SU-DHL-6 (cell line): ENCODE measurements at regions not wholly inside any gene's neighbourhood (a gene's known extent, or its start where the extent isn't known, plus 50 kb on each side); places are given as distances from the start of the nearest gene placed in this dataset.
"Not testable (repeated sequence)": the region's sequence is repeated elsewhere in the genome, so short reads cannot be mapped to it uniquely, and the experiment has no call there.

Experiments used
- H2AFZ ChIP-seq: fragments of 200-600 bp; sonication (generic); 2 replicates; pipeline ENCODE4 v1.6.1; 2014; ENCODE audit warnings: low read depth, mild to moderate bottlenecking, moderate library complexity, mixed read lengths, antibody characterized with exemption, low read length; ENCODE audit not compliant: severe bottlenecking
- H3F3A ChIP-seq: fragments of 200-600 bp; shearing (Covaris generic); 2 replicates; pipeline ENCODE4 v1.6.0; 2016; ENCODE audit warnings: antibody characterized with exemption, mild to moderate bottlenecking; ENCODE audit not compliant: insufficient read depth
- H3K27ac ChIP-seq: fragments of 200-600 bp; sonication (generic); 2 replicates; pipeline ENCODE4 v1.5.1; 2016; ENCODE audit warnings: low read depth, mild to moderate bottlenecking, low read length, moderate library complexity, mixed read lengths
- H3K27me3 ChIP-seq: fragments of 200-600 bp; sonication (generic), shearing (Covaris generic); 2 replicates; pipeline ENCODE4 v1.6.0; 2014; ENCODE audit warnings: mild to moderate bottlenecking, low read length
- H3K36me3 ChIP-seq: fragments of 200-600 bp; sonication (generic); 2 replicates; pipeline ENCODE4 v1.6.1; 2014; ENCODE audit warnings: mild to moderate bottlenecking, low read length, mixed read lengths
- H3K4me2 ChIP-seq: fragments of 300-600, 200-600 bp; shearing (Covaris generic), sonication (generic); 2 replicates; pipeline ENCODE4 v1.6.0; 2014; ENCODE audit warnings: low read length, low read depth, mild to moderate bottlenecking; ENCODE audit not compliant: poor library complexity, severe bottlenecking
- H3K4me3 ChIP-seq: fragments of 200-600 bp; sonication (generic); 2 replicates; pipeline ENCODE4 v1.5.1; 2014; ENCODE audit warnings: antibody characterized with exemption, low read length, mild to moderate bottlenecking, mixed read lengths; ENCODE audit not compliant: insufficient read depth, poor library complexity, severe bottlenecking
- H3K79me2 ChIP-seq: fragments of 200-600 bp; sonication (generic); 2 replicates; pipeline ENCODE4 v1.6.1; 2014; ENCODE audit warnings: mild to moderate bottlenecking, low read length, moderate library complexity; ENCODE audit not compliant: insufficient read depth
- H3K9ac ChIP-seq: fragments of 200-600 bp; sonication (generic); 2 replicates; pipeline ENCODE4 v1.7.0; 2014; ENCODE audit warnings: mild to moderate bottlenecking, low read length
- H3K9me2 ChIP-seq: fragments of 200-600 bp; sonication (generic); replicated peaks from 2 replicates; pipeline ENCODE4 v1.6.1; 2014; ENCODE audit warnings: low read length; ENCODE audit not compliant: insufficient read depth
- H3K9me3 ChIP-seq: fragments of 200-600 bp; sonication (generic); 2 replicates; pipeline ENCODE4 v1.6.1; 2014; ENCODE audit warnings: low read length, mixed read lengths; ENCODE audit not compliant: insufficient read depth
- H4K20me1 ChIP-seq: fragments of 200-600 bp; sonication (generic); 2 replicates; pipeline ENCODE4 v1.6.1; 2014; ENCODE audit warnings: low read depth, mild to moderate bottlenecking, antibody characterized with exemption, low read length, moderate library complexity, mixed read lengths
- EZH2phosphoT487 ChIP-seq: fragments of 200-600 bp; sonication (generic), shearing (Covaris generic); conservative IDR thresholded peaks from 2 replicates; pipeline ENCODE4 v1.6.1; 2018; ENCODE audit warnings: mild to moderate bottlenecking, antibody characterized with exemption, low read length, moderate library complexity, mixed read lengths
- TF ChIP-seq, protein P1 (sequence below): fragments of 200-600 bp; sonication (generic); IDR thresholded peaks from one replicate; pipeline ENCODE4 v1.5.1; 2017; ENCODE audit warnings: antibody characterized with exemption, mild to moderate bottlenecking, low read length, moderate library complexity; ENCODE audit not compliant: insufficient read depth, poor library complexity, severe bottlenecking

- no peaks in the 10 kb centered on the region for H3K79me2 ChIP-seq
- H3K27ac ChIP-seq: no peak overlapping the region
- no peaks in the 10 kb centered on the region for H3K36me3 ChIP-seq
- no peaks in the 10 kb centered on the region for H3K9me3 ChIP-seq
- H3K4me2 ChIP-seq: no peak overlapping the region
- H3K27me3 ChIP-seq: no peaks in the 10 kb centered on the region
- no peaks in the 10 kb centered on the region for H4K20me1 ChIP-seq
- H2AFZ ChIP-seq: no peak overlapping the region
- no peaks in the 10 kb centered on the region for H3F3A ChIP-seq
- no peak overlapping the region for H3K4me3 ChIP-seq
- no peak overlapping the region for H3K9ac ChIP-seq
- TF ChIP-seq, protein P1, sequence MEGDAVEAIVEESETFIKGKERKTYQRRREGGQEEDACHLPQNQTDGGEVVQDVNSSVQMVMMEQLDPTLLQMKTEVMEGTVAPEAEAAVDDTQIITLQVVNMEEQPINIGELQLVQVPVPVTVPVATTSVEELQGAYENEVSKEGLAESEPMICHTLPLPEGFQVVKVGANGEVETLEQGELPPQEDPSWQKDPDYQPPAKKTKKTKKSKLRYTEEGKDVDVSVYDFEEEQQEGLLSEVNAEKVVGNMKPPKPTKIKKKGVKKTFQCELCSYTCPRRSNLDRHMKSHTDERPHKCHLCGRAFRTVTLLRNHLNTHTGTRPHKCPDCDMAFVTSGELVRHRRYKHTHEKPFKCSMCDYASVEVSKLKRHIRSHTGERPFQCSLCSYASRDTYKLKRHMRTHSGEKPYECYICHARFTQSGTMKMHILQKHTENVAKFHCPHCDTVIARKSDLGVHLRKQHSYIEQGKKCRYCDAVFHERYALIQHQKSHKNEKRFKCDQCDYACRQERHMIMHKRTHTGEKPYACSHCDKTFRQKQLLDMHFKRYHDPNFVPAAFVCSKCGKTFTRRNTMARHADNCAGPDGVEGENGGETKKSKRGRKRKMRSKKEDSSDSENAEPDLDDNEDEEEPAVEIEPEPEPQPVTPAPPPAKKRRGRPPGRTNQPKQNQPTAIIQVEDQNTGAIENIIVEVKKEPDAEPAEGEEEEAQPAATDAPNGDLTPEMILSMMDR: no peak
- TF ChIP-seq EZH2phosphoT487: no peak
- H3K9me2 ChIP-seq: no peaks in the 10 kb centered on the region
These were observed 60.9 kb upstream of the S1PR1 start for GRCh38 chr1:101175886-101176285.

GRCh38 chr1:101175466-101175865 lies 61.4 kb upstream of the S1PR1 start:
- Histone ChIP-seq H3K9me2 (no peaks in the 10 kb centered on the region), H3K9me3 (no peaks in the 10 kb centered on the region), H3K27ac (no peak overlapping the region), H3K27me3 (no peaks in the 10 kb centered on the region), H3K4me2 (no peak overlapping the region), H3F3A (no peaks in the 10 kb centered on the region), H3K79me2 (no peaks in the 10 kb centered on the region), H3K4me3 (no peak overlapping the region), H4K20me1 (no peaks in the 10 kb centered on the region), H3K36me3 (no peaks in the 10 kb centered on the region), H2AFZ (no peak overlapping the region), H3K9ac (no peak overlapping the region)
- TF ChIP-seq, protein P1: no peak
- TF ChIP-seq EZH2phosphoT487: no peak

GRCh38 chr1:101174722-101175121 lies 62.1 kb upstream of the S1PR1 start:
- Histone ChIP-seq H3K9me2 (no peaks in the 10 kb centered on the region), H3K4me2 (no peak overlapping the region), H4K20me1 (no peaks in the 10 kb centered on the region), H3K36me3 (no peaks in the 10 kb centered on the region), H3K79me2 (no peaks in the 10 kb centered on the region), H3K9me3 (no peaks in the 10 kb centered on the region), H3K27ac (no peak overlapping the region), H3K27me3 (no peaks in the 10 kb centered on the region), H2AFZ (no peak overlapping the region), H3F3A (no peaks in the 10 kb centered on the region), H3K4me3 (no peak overlapping the region), H3K9ac (no peak overlapping the region)
- no peak for TF ChIP-seq EZH2phosphoT487
- TF ChIP-seq, protein P1: no peak

DNA sequence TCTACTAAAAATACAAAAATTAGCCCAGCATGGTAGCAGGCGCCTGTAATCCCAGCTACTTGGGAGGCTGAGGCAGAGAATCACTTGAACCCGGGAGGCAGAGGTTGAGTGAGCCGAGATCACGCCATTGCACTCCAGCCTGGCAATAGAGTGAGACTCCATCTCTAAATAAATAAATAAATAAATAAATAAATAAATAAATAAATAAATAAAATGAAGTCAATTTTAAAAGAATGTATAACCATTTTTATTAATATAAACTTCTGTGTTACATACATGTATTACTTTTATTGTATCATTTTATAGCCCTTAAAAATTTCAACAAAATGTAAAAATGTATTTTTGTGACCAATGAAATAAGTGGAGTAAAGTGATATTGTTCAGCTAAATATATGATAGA lies 62.5 kb upstream of the S1PR1 start:
- not testable (repeated sequence) for H4K20me1 ChIP-seq, H3F3A ChIP-seq, H3K36me3 ChIP-seq, H3K4me2 ChIP-seq, H3K79me2 ChIP-seq, H3K27me3 ChIP-seq, H3K4me3 ChIP-seq, H2AFZ ChIP-seq, H3K9me2 ChIP-seq, H3K9ac ChIP-seq, H3K9me3 ChIP-seq, H3K27ac ChIP-seq
